ENCODE measurements at regions not wholly inside any gene's neighbourhood (a gene's known extent, or its start where the extent isn't known, plus 50 kb on each side); places are given as distances from the start of the nearest gene placed in this dataset.

GRCh38 chr6:23280437-23280836, 711.1 kb downstream of the HDGFL1 start:
- H3K9me3 Mint-ChIP-seq (ENCODE audit: unreplicated experiment), result no peaks in the 10 kb centered on the region
- H3K27me3 Mint-ChIP-seq (ENCODE audit: unreplicated experiment), result no peaks in the 10 kb centered on the region
- H3K36me3 Mint-ChIP-seq (ENCODE audit: low read depth, unreplicated experiment), result no peaks in the 10 kb centered on the region
- DNase-seq (ENCODE audit: low spot score), result no peak
- H3K27ac Mint-ChIP-seq (ENCODE audit: unreplicated experiment), result no peak overlapping the region
- no peak overlapping the region for H3K4me3 Mint-ChIP-seq (ENCODE audit: unreplicated experiment)
- no peaks in the 10 kb centered on the region for H3K4me1 Mint-ChIP-seq (ENCODE audit: unreplicated experiment)
- TF ChIP-seq CTCF (IDR thresholded peaks at IDR 0.05; ENCODE audit: unreplicated experiment), result no peak

GRCh38 chr6:23282252-23283021, 713.1 kb downstream of the HDGFL1 start:
- H3K4me1 Mint-ChIP-seq (ENCODE audit: unreplicated experiment), result no peaks in the 10 kb centered on the region
- peaks cover 1% of the 10 kb centered on the region for H3K27me3 Mint-ChIP-seq (ENCODE audit: unreplicated experiment)
- no peaks in the 10 kb centered on the region for H3K36me3 Mint-ChIP-seq (ENCODE audit: low read depth, unreplicated experiment)
- no peaks in the 10 kb centered on the region for H3K9me3 Mint-ChIP-seq (ENCODE audit: unreplicated experiment)
- H3K27ac Mint-ChIP-seq (ENCODE audit: unreplicated experiment), result no peak overlapping the region
- no peak for TF ChIP-seq CTCF (IDR thresholded peaks at IDR 0.05; ENCODE audit: unreplicated experiment)
- no peak overlapping the region for H3K4me3 Mint-ChIP-seq (ENCODE audit: unreplicated experiment)
- no peak for DNase-seq (ENCODE audit: low spot score)

- Mint-ChIP-seq H3K4me3 (ENCODE audit: unreplicated experiment) (no peak overlapping the region), H3K4me1 (ENCODE audit: unreplicated experiment) (no peaks in the 10 kb centered on the region), H3K27ac (ENCODE audit: unreplicated experiment) (no peak overlapping the region), H3K9me3 (ENCODE audit: unreplicated experiment) (peaks cover 6% of the 10 kb centered on the region), H3K36me3 (ENCODE audit: low read depth, unreplicated experiment) (no peaks in the 10 kb centered on the region), H3K27me3 (ENCODE audit: unreplicated experiment) (no peaks in the 10 kb centered on the region)
- no peak for DNase-seq (ENCODE audit: low spot score)
- TF ChIP-seq CTCF (IDR thresholded peaks at IDR 0.05; ENCODE audit: unreplicated experiment), result no peak
Observed at GRCh38 chr6:23293653-23294052, 724.3 kb downstream of the HDGFL1 start.

GRCh38 chr6:23301556-23301955, 732.2 kb downstream of the HDGFL1 start:
- Mint-ChIP-seq H3K9me3 (ENCODE audit: unreplicated experiment) (no peaks in the 10 kb centered on the region), H3K4me1 (ENCODE audit: unreplicated experiment) (peaks cover 5% of the 10 kb centered on the region), H3K27me3 (ENCODE audit: unreplicated experiment) (no peaks in the 10 kb centered on the region), H3K27ac (ENCODE audit: unreplicated experiment) (no peak overlapping the region), H3K4me3 (ENCODE audit: unreplicated experiment) (no peak overlapping the region), H3K36me3 (ENCODE audit: low read depth, unreplicated experiment) (no peaks in the 10 kb centered on the region)
- no peak for TF ChIP-seq CTCF (IDR thresholded peaks at IDR 0.05; ENCODE audit: unreplicated experiment)
- no peak for DNase-seq (ENCODE audit: low spot score)

GRCh38 chr6:23302514-23302913, 733.1 kb downstream of the HDGFL1 start:
- no peak for TF ChIP-seq CTCF (IDR thresholded peaks at IDR 0.05; ENCODE audit: unreplicated experiment)
- Mint-ChIP-seq H3K36me3 (ENCODE audit: low read depth, unreplicated experiment) (no peaks in the 10 kb centered on the region), H3K27ac (ENCODE audit: unreplicated experiment) (no peak overlapping the region), H3K4me1 (ENCODE audit: unreplicated experiment) (peaks cover 5% of the 10 kb centered on the region), H3K9me3 (ENCODE audit: unreplicated experiment) (no peaks in the 10 kb centered on the region), H3K27me3 (ENCODE audit: unreplicated experiment) (no peaks in the 10 kb centered on the region), H3K4me3 (ENCODE audit: unreplicated experiment) (no peak overlapping the region)
- no peak for DNase-seq (ENCODE audit: low spot score)
